A549 (cell line): ENCODE measurements at regions not wholly inside any gene's neighbourhood (a gene's known extent, or its start where the extent isn't known, plus 50 kb on each side); places are given as distances from the start of the nearest gene placed in this dataset.

Source experiments
- ATAC-seq, 2 experiments: fragments of 200-7000 bp in 1 of 2; fragments of >200 bp in 1 of 2; cut with Nextera tagmentation in 1 of 2; cut with Tn5 transposase in 1 of 2; 3 replicates each; pipeline versions ENCODE4 v1.8.0 to v1.9.1; 2018 to 2020; ENCODE audit warnings: mild to moderate bottlenecking in 1 of 2, moderate library complexity in 1 of 2
- CTCF ChIA-PET: fragments of 300-600 bp; sonication (Branson Sonifier 250); formaldehyde crosslinking; extraction: SDS; loops from one replicate; lab custom pipeline; 2021; ENCODE audit warnings: antibody characterized with exemption, inconsistent platforms; lab: Yijun Ruan, JAX
- POLR2A ChIA-PET: fragments of 350-600 bp; formaldehyde crosslinking; extraction: SDS; loops from one replicate; lab custom pipeline; 2021; ENCODE audit warnings: antibody characterized with exemption, inconsistent platforms; lab: Yijun Ruan, JAX
- DNase-seq, 2 experiments: peaks; one replicate each; pipeline versions ENCODE4 v3.0.0 to v3.0.0-alpha.2; 2011 to 2016; ENCODE audit warnings: low read depth in 1 of 2, low spot score in 1 of 2
- FAIRE-seq: peaks from 2 replicates; lab custom pipeline; 2011; peaks lifted over from hg19 to GRCh38; lab: Jason Lieb, UNC
- H3K27ac ChIP-seq, 2 experiments: fragments of >200 bp; sonication (Bioruptor Twin); formaldehyde crosslinking; 3 replicates each; pipeline ENCODE4 v1.5.1; 2016 to 2017
- H3K4me1 ChIP-seq: fragments of >200 bp; sonication (Bioruptor Twin); formaldehyde crosslinking; 3 replicates; pipeline ENCODE4 v1.6.1; 2016
- H3K4me2 ChIP-seq: fragments of >200 bp; sonication (Bioruptor Twin); formaldehyde crosslinking; 3 replicates; pipeline ENCODE4 v1.6.1; 2016
- H3K4me3 ChIP-seq: fragments of >200 bp; sonication (Bioruptor Twin); formaldehyde crosslinking; 3 replicates; pipeline ENCODE4 v1.5.1; 2016
- H3K9me3 ChIP-seq: fragments of >200 bp; sonication (Bioruptor Twin); formaldehyde crosslinking; 3 replicates; pipeline ENCODE4 v1.6.1; 2016
- ATOH8 ChIP-seq: fragments of 250-450 bp; sonication (Bioruptor Pico); IDR thresholded peaks from 2 replicates; pipeline ENCODE4 v1.5.0; 2020; ENCODE audit warnings: low read depth, mild to moderate bottlenecking, moderate library complexity
- BCL3 ChIP-seq: fragments of >200 bp; sonication (Bioruptor Twin); formaldehyde crosslinking; IDR thresholded peaks from 3 replicates; pipeline ENCODE4 v1.6.1; 2016
- CBX2 ChIP-seq: fragments of 200-600 bp; sonication (generic); IDR thresholded peaks from 2 replicates; pipeline ENCODE4 v1.6.1; 2016; ENCODE audit warnings: low read depth, mild to moderate bottlenecking, borderline replicate concordance
- CBX8 ChIP-seq: fragments of 200-600 bp; sonication (generic); IDR thresholded peaks from 2 replicates; pipeline ENCODE4 v1.6.1; 2016
- CTCF ChIP-seq: fragments of >200 bp; sonication (Bioruptor Twin); formaldehyde crosslinking; IDR thresholded peaks from 3 replicates; pipeline ENCODE4 v1.5.1; 2016
- EHF ChIP-seq: fragments of 250-450 bp; sonication (Bioruptor Pico); IDR thresholded peaks from 2 replicates; pipeline ENCODE4 v1.5.0; 2020; ENCODE audit warnings: mild to moderate bottlenecking
- EHMT2 ChIP-seq: fragments of 200-600 bp; sonication (generic); IDR thresholded peaks from 2 replicates; pipeline ENCODE4 v1.6.1; 2016; ENCODE audit warnings: antibody characterized with exemption, low read depth, mild to moderate bottlenecking, moderate library complexity
- FOXS1 ChIP-seq: fragments of 250-450 bp; sonication (Bioruptor Pico); IDR thresholded peaks from 2 replicates; pipeline ENCODE4 v1.5.0; 2020; ENCODE audit warnings: mild to moderate bottlenecking, moderate library complexity
- HOXA7 ChIP-seq: fragments of 250-450 bp; sonication (Bioruptor Pico); IDR thresholded peaks from 2 replicates; pipeline ENCODE4 v1.5.0; 2020; ENCODE audit warnings: mild to moderate bottlenecking, moderate library complexity
- HOXB13 ChIP-seq: fragments of 250-450 bp; sonication (Bioruptor Pico); IDR thresholded peaks from 2 replicates; pipeline ENCODE4 v1.5.0; 2020; ENCODE audit warnings: low read depth, mild to moderate bottlenecking, moderate library complexity
- HOXB5 ChIP-seq: fragments of 250-450 bp; sonication (Bioruptor Pico); IDR thresholded peaks from 2 replicates; pipeline ENCODE4 v1.5.0; 2020; ENCODE audit warnings: mild to moderate bottlenecking, moderate library complexity
- JUN ChIP-seq, 2 experiments: fragments of >200 bp; sonication (Bioruptor Twin); formaldehyde crosslinking; IDR thresholded peaks; 2 replicates in 1 of 2; 3 replicates in 1 of 2; pipeline ENCODE4 v1.6.1; 2016 to 2017
- JUNB ChIP-seq: fragments of >200 bp; sonication (Bioruptor Twin); formaldehyde crosslinking; IDR thresholded peaks from 2 replicates; pipeline ENCODE4 v1.6.1; 2016
- MAX ChIP-seq: IDR thresholded peaks from 2 replicates; pipeline ENCODE4 v1.6.1; 2012
- MAZ ChIP-seq: fragments of 150-350 bp; IDR thresholded peaks from 2 replicates; pipeline ENCODE4 v1.6.1; 2014; ENCODE audit warnings: antibody characterized with exemption, low read depth, low read length, borderline replicate concordance
- MYC ChIP-seq: IDR thresholded peaks from 2 replicates; pipeline ENCODE4 v1.6.1; 2012; ENCODE audit warnings: mild to moderate bottlenecking, inconsistent platforms, low read length, improper control_type of control experiment, borderline replicate concordance
- NFE2L2 ChIP-seq: fragments of 150-350 bp; conservative IDR thresholded peaks from 2 replicates; pipeline ENCODE4 v1.6.1; 2014; ENCODE audit warnings: low read length
- NPAS2 ChIP-seq: fragments of 250-450 bp; sonication (Bioruptor Pico); IDR thresholded peaks from 2 replicates; pipeline ENCODE4 v1.8.0; 2022; ENCODE audit warnings: mild to moderate bottlenecking, moderate library complexity, borderline replicate concordance
- PHF8 ChIP-seq: fragments of 200-600 bp; sonication (generic); IDR thresholded peaks from 2 replicates; pipeline ENCODE4 v1.6.1; 2016; ENCODE audit warnings: low read depth, mild to moderate bottlenecking, antibody characterized with exemption, moderate library complexity, borderline replicate concordance
- POLR2A ChIP-seq: IDR thresholded peaks from 2 replicates; pipeline ENCODE4 v1.6.1; 2012; ENCODE audit warnings: mild to moderate bottlenecking, low read length
- RFX5 ChIP-seq: fragments of 450-650 bp; IDR thresholded peaks from 2 replicates; pipeline ENCODE4 v1.7.1; 2014; ENCODE audit warnings: antibody characterized with exemption, mild to moderate bottlenecking, moderate library complexity
- RNF2 ChIP-seq: fragments of 200-600 bp; sonication (generic); IDR thresholded peaks from 2 replicates; pipeline ENCODE4 v1.6.1; 2016; ENCODE audit warnings: low read depth, mild to moderate bottlenecking, antibody characterized with exemption, moderate library complexity, borderline replicate concordance
- SREBF2 ChIP-seq: fragments of 450-650 bp; IDR thresholded peaks from 2 replicates; pipeline ENCODE4 v1.6.1; 2014; ENCODE audit warnings: mild to moderate bottlenecking, moderate library complexity
- TFCP2L1 ChIP-seq: fragments of 250-450 bp; sonication (Bioruptor Pico); IDR thresholded peaks from 2 replicates; pipeline ENCODE4 v1.5.0; 2021; ENCODE audit warnings: mild to moderate bottlenecking
- TP53 ChIP-seq: fragments of 250-450 bp; sonication (Bioruptor Pico); IDR thresholded peaks from 2 replicates; pipeline ENCODE4 v1.5.0; 2021; ENCODE audit warnings: mild to moderate bottlenecking, moderate library complexity
- ZNF302 ChIP-seq: fragments of 250-450 bp; sonication (Bioruptor Pico); IDR thresholded peaks from 2 replicates; pipeline ENCODE4 v1.9.0; 2021; ENCODE audit warnings: inconsistent platforms, mild to moderate bottlenecking, moderate library complexity
- WGBS: methylation state at CpG from one replicate; pipeline ENCODE4 v1.1.6; 2017; ENCODE audit errors: missing lambda C conversion rate; 5-methylcytosine and 5-hydroxymethylcytosine counted together

GRCh38 chr5:42875211-42875610, 63.5 kb upstream of the SELENOP start:
- DNase-seq = no peak
- Histone ChIP-seq H3K27ac (no peak overlapping the region), H3K4me1 (no peaks in the 10 kb centered on the region), H3K4me2 (no peak overlapping the region), H3K4me3 (no peak overlapping the region), H3K9me3 (no peaks in the 10 kb centered on the region)
- FAIRE-seq = no peak
- ChIA-PET POLR2A (no interaction called here), CTCF (interaction anchor here (7.5 kb wide), 1 partner anchor 15 kb away, joined by 44 read pairs; no protein-coding TSS in a partner anchor)
- no peak for ATAC-seq
- TF ChIP-seq ATOH8 (CRISPR knock-in tag) = no peak
- no peak for TF ChIP-seq CBX8
- no peak for TF ChIP-seq MAZ
- TF ChIP-seq ZNF302 (CRISPR knock-in tag) = no peak
- TF ChIP-seq NFE2L2 = no peak
- TF ChIP-seq EHMT2 = no peak
- no peak for TF ChIP-seq RFX5
- TF ChIP-seq MYC = no peak
- TF ChIP-seq TFCP2L1 (CRISPR knock-in tag) = no peak
- TF ChIP-seq CTCF = no peak

- no peak overlapping the region for H3K27ac ChIP-seq
- no peaks in the 10 kb centered on the region for H3K4me1 ChIP-seq
- WGBS = 9% methylated on average over 2 of the region's 2 CpGs
- TF ChIP-seq JUN (IDR thresholded peaks at IDR 0.05) (no peak), HOXB13 (CRISPR knock-in tag) (no peak), HOXA7 (CRISPR knock-in tag) (no peak), MAX (no peak)
- no peak overlapping the region for H3K4me3 ChIP-seq
- H3K9me3 ChIP-seq = no peaks in the 10 kb centered on the region
- no peak for FAIRE-seq
- DNase-seq = no peak
- ATAC-seq = no peak
- H3K4me2 ChIP-seq = no peak overlapping the region
- POLR2A ChIA-PET = no interaction called here
- CTCF ChIA-PET = interaction anchor here (7.5 kb wide), 1 partner anchor 15 kb away, joined by 44 read pairs; no protein-coding TSS in a partner anchor
Observed at GRCh38 chr5:42874621-42875198, 63.0 kb upstream of the SELENOP start.

GRCh38 chr5:42872865-42873264, 61.2 kb upstream of the SELENOP start:
- WGBS = 34% methylated on average over 3 of the region's 3 CpGs
- POLR2A ChIA-PET = interaction anchor here (0.7 kb wide), 1 partner anchor 136 kb away, joined by 3 read pairs; no protein-coding TSS in a partner anchor
- no peak for FAIRE-seq

More at GRCh38 chr5:42872865-42873264, 61.2 kb upstream of the SELENOP start:
- H3K4me2 ChIP-seq = no peak overlapping the region
- H3K4me3 ChIP-seq = no peak overlapping the region
- no peaks in the 10 kb centered on the region for H3K9me3 ChIP-seq
- H3K4me1 ChIP-seq = no peaks in the 10 kb centered on the region
- no peak for DNase-seq
- no peak overlapping the region for H3K27ac ChIP-seq
- CTCF ChIA-PET = interaction anchor here (1.7 kb wide), 1 partner anchor 16 kb away, joined by 5 read pairs; no protein-coding TSS in a partner anchor
- TF ChIP-seq ZNF302 (CRISPR knock-in tag) (no peak), NPAS2 (CRISPR knock-in tag) (no peak), BCL3 (no peak), JUNB (no peak), TP53 (CRISPR knock-in tag) (no peak), HOXB5 (no peak), CTCF (no peak), RNF2 (no peak), POLR2A (no peak), FOXS1 (no peak), EHF (no peak), CBX8 (no peak), SREBF2 (no peak), NFE2L2 (no peak), CBX2 (no peak), PHF8 (no peak), JUN (IDR thresholded peaks at IDR 0.05) (no peak)
- ATAC-seq = no peak
